OCI-LY7 (cell line): ENCODE measurements at regions not wholly inside any gene's neighbourhood (a gene's known extent, or its start where the extent isn't known, plus 50 kb on each side); places are given as distances from the start of the nearest gene placed in this dataset.

ENCODE experiments used
- BruUV-seq: library from RNA; stranded (reverse); fragments of 400-500 nt; replicated peaks from 2 replicates; lab custom pipeline; 2021; lab: Mats Ljungman, UMichigan
- CTCF ChIA-PET: fragments of 300-600 bp; sonication (Branson Sonifier 250); formaldehyde crosslinking; loops from one replicate; lab custom pipeline; 2022; ENCODE audit warnings: antibody characterized with exemption; ENCODE audit not compliant: unreplicated experiment; lab: Charles Lee
- POLR2A ChIA-PET: fragments of 300-600 bp; sonication (Branson Sonifier 250); formaldehyde crosslinking; loops from one replicate; lab custom pipeline; 2022; ENCODE audit warnings: antibody characterized with exemption; lab: Charles Lee
- DNase-seq: peaks from one replicate; pipeline ENCODE4 v3.0.0-alpha.2; 2015; ENCODE audit warnings: low spot score
- H2AFZ ChIP-seq: fragments of 200-600 bp; sonication (generic), shearing (Covaris generic); 2 replicates; pipeline ENCODE4 v1.6.1; 2014; ENCODE audit warnings: mild to moderate bottlenecking, antibody characterized with exemption, low read length, moderate library complexity
- H3K27ac ChIP-seq: fragments of 200-600 bp; sonication (generic); 2 replicates; pipeline ENCODE4 v1.5.1; 2014; ENCODE audit warnings: mixed run types, low read depth, mild to moderate bottlenecking, moderate library complexity, low read length, inconsistent platforms; ENCODE audit not compliant: poor library complexity, severe bottlenecking
- H3K36me3 ChIP-seq: fragments of 200-600 bp; sonication (generic); 2 replicates; pipeline ENCODE4 v1.6.1; 2014; ENCODE audit warnings: mild to moderate bottlenecking, antibody characterized with exemption, low read length, moderate library complexity, mixed read lengths; ENCODE audit not compliant: insufficient read depth
- H3K4me1 ChIP-seq: fragments of 200-600 bp; sonication (generic); 2 replicates; pipeline ENCODE4 v1.5.1; 2014; ENCODE audit warnings: mild to moderate bottlenecking, low read length; ENCODE audit not compliant: insufficient read depth, poor library complexity, severe bottlenecking
- H3K4me2 ChIP-seq: fragments of 200-600 bp; sonication (generic); 2 replicates; pipeline ENCODE4 v1.6.1; 2014; ENCODE audit warnings: mild to moderate bottlenecking, low read length
- H3K4me3 ChIP-seq: fragments of 200-600 bp; sonication (generic); 2 replicates; pipeline ENCODE4 v1.5.1; 2014; ENCODE audit warnings: mild to moderate bottlenecking, low read depth, low read length; ENCODE audit not compliant: poor library complexity, severe bottlenecking
- H3K79me2 ChIP-seq: fragments of 200-600 bp; sonication (generic); 2 replicates; pipeline ENCODE4 v1.6.1; 2016; ENCODE audit warnings: low read depth, mild to moderate bottlenecking, low read length, moderate library complexity, mixed read lengths; ENCODE audit not compliant: insufficient read depth
- H3K9me2 ChIP-seq: fragments of 200-600 bp; sonication (generic); 2 replicates; pipeline ENCODE4 v1.6.1; 2016; ENCODE audit warnings: mild to moderate bottlenecking, low read length, mixed read lengths; ENCODE audit not compliant: insufficient read depth
- H3K9me3 ChIP-seq: fragments of 200-600 bp; sonication (generic); 2 replicates; pipeline ENCODE4 v1.6.1; 2014; ENCODE audit warnings: mild to moderate bottlenecking, mixed run types, low read length, mixed read lengths
- H4K20me1 ChIP-seq: fragments of 200-600 bp; sonication (generic); 2 replicates; pipeline ENCODE4 v1.6.1; 2014; ENCODE audit warnings: mild to moderate bottlenecking, antibody characterized with exemption, low read length, moderate library complexity, mixed read lengths; ENCODE audit not compliant: insufficient read depth
- CTCF ChIP-seq: fragments of 200-600 bp; sonication (generic); conservative IDR thresholded peaks from 2 replicates; pipeline ENCODE4 v1.5.1; 2014; ENCODE audit warnings: mild to moderate bottlenecking, antibody characterized with exemption, low read length, moderate library complexity, mixed read lengths
- EZH2phosphoT487 ChIP-seq: fragments of 200-600 bp; sonication (generic); IDR thresholded peaks from 2 replicates; pipeline ENCODE4 v1.6.1; 2018; ENCODE audit warnings: low read depth, borderline replicate concordance, mild to moderate bottlenecking, mixed run types, antibody characterized with exemption, low read length, moderate library complexity, mixed read lengths
- intact Hi-C: fragments of 100-400 bp; cut with micrococcal nuclease; formaldehyde crosslinking; loops from one replicate; pipeline ENCODE4 v1.10.0; 2022; ENCODE audit not compliant: unreplicated experiment

GRCh38 chr5:74196233-74196632 is 444.3 kb downstream of the ENC1 start:
- no TSS peak for BruUV-seq

GRCh38 chr5:74194196-74194595 is 446.3 kb downstream of the ENC1 start:
- intact Hi-C loops = no loop called here
- Histone ChIP-seq H2AFZ (no peak overlapping the region), H3K4me2 (no peak overlapping the region), H3K4me3 (no peak overlapping the region), H3K27ac (no peak overlapping the region), H3K9me2 (no peaks in the 10 kb centered on the region), H3K36me3 (no peaks in the 10 kb centered on the region), H3K9me3 (no peaks in the 10 kb centered on the region), H3K79me2 (no peaks in the 10 kb centered on the region), H3K4me1 (no peaks in the 10 kb centered on the region), H4K20me1 (no peaks in the 10 kb centered on the region)
- ChIA-PET CTCF (no interaction called here), POLR2A (interaction anchor here (0.6 to 1.6 kb wide), 2 partner anchors 23 to 349 kb away, joined by 3 read pairs; no protein-coding TSS in a partner anchor)
- no peak for TF ChIP-seq EZH2phosphoT487
- TF ChIP-seq CTCF = no peak
- DNase-seq = no peak
- BruUV-seq = no TSS peak

More at GRCh38 chr5:74196233-74196632, 444.3 kb downstream of the ENC1 start:
- Histone ChIP-seq H3K4me1 (no peaks in the 10 kb centered on the region), H3K79me2 (no peaks in the 10 kb centered on the region), H3K9me3 (no peaks in the 10 kb centered on the region), H3K36me3 (no peaks in the 10 kb centered on the region), H3K9me2 (no peaks in the 10 kb centered on the region), H3K4me2 (no peak overlapping the region), H2AFZ (no peak overlapping the region), H4K20me1 (no peaks in the 10 kb centered on the region), H3K4me3 (no peak overlapping the region), H3K27ac (no peak overlapping the region)
- TF ChIP-seq CTCF (no peak), EZH2phosphoT487 (no peak)
- intact Hi-C loops = no loop called here
- POLR2A ChIA-PET = no interaction called here
- DNase-seq = no peak
- CTCF ChIA-PET = no interaction called here

GRCh38 chr5:74192606-74193299 is 447.8 kb downstream of the ENC1 start:
- Histone ChIP-seq H3K4me3 (no peak overlapping the region), H3K4me2 (no peak overlapping the region), H3K79me2 (no peaks in the 10 kb centered on the region), H4K20me1 (no peaks in the 10 kb centered on the region), H3K36me3 (no peaks in the 10 kb centered on the region), H2AFZ (no peak overlapping the region), H3K9me3 (no peaks in the 10 kb centered on the region), H3K27ac (no peak overlapping the region), H3K4me1 (no peaks in the 10 kb centered on the region), H3K9me2 (no peaks in the 10 kb centered on the region)
- ChIA-PET POLR2A (no interaction called here), CTCF (no interaction called here)
- no peak for DNase-seq
- TF ChIP-seq EZH2phosphoT487 (no peak), CTCF (no peak)
- intact Hi-C loops = no loop called here
- BruUV-seq = no TSS peak
